ENCODE measurements at regions not wholly inside any gene's neighbourhood (a gene's known extent, or its start where the extent isn't known, plus 50 kb on each side); places are given as distances from the start of the nearest gene placed in this dataset.

- TF ChIP-seq POLR2A (IDR thresholded peaks at IDR 0.05; ENCODE audit: extremely low read depth, insufficient read length) (no peak), CTCF (IDR thresholded peaks at IDR 0.05; ENCODE audit: low read depth, low read length) (no peak), MAX (IDR thresholded peaks at IDR 0.05; ENCODE audit: low read depth, low read length) (no peak), MYC (IDR thresholded peaks at IDR 0.05; ENCODE audit: low read depth, low read length) (no peak)
Observed at GRCh38 chr6:19052219-19052618, 665.1 kb downstream of the RNF144B start.
